Progenitor cell of endocrine pancreas (in vitro differentiated cells): ENCODE measurements at regions not wholly inside any gene's neighbourhood (a gene's known extent, or its start where the extent isn't known, plus 50 kb on each side); places are given as distances from the start of the nearest gene placed in this dataset.

ENCODE experiments used
- DNase-seq: peaks from one replicate; pipeline ENCODE4 v3.0.0; 2021; ENCODE audit warnings: low spot score; ENCODE audit not compliant: unreplicated experiment
- H3K27ac Mint-ChIP-seq: 2 replicates; pipeline ENCODE4 v1.8.0; 2021; ENCODE audit warnings: mild to moderate bottlenecking, moderate library complexity, mixed read lengths
- H3K27me3 Mint-ChIP-seq: 2 replicates; pipeline ENCODE4 v1.8.0; 2021; ENCODE audit warnings: mixed read lengths
- H3K36me3 Mint-ChIP-seq: 2 replicates; pipeline ENCODE4 v1.8.0; 2022; ENCODE audit warnings: mixed read lengths; ENCODE audit not compliant: insufficient read depth
- H3K4me1 Mint-ChIP-seq: 2 replicates; pipeline ENCODE4 v1.8.0; 2021; ENCODE audit warnings: low read depth, mixed read lengths
- H3K4me3 Mint-ChIP-seq: 2 replicates; pipeline ENCODE4 v1.8.0; 2021; ENCODE audit warnings: low read depth, mild to moderate bottlenecking, moderate library complexity, mixed read lengths
- H3K9me3 Mint-ChIP-seq: 2 replicates; pipeline ENCODE4 v1.8.0; 2021; ENCODE audit warnings: low read depth, mixed read lengths
- CTCF ChIP-seq: fragments of 200-600 bp; sonication (generic); IDR thresholded peaks from one replicate; pipeline ENCODE4 v1.5.0; 2021; ENCODE audit warnings: antibody characterized with exemption, mild to moderate bottlenecking; ENCODE audit not compliant: unreplicated experiment

GRCh38 chr4:161148051-161148450 lies 1015.7 kb downstream of the FSTL5 start:
- Mint-ChIP-seq H3K4me1 (no peaks in the 10 kb centered on the region), H3K4me3 (no peak overlapping the region), H3K27me3 (no peaks in the 10 kb centered on the region), H3K9me3 (peaks cover 11% of the 10 kb centered on the region), H3K27ac (no peak overlapping the region), H3K36me3 (no peaks in the 10 kb centered on the region)
- TF ChIP-seq CTCF = no peak
- no peak for DNase-seq

GRCh38 chr4:161143375-161143774 lies 1020.4 kb downstream of the FSTL5 start:
- Mint-ChIP-seq H3K36me3 (peaks cover 4% of the 10 kb centered on the region), H3K27me3 (no peaks in the 10 kb centered on the region), H3K27ac (no peak overlapping the region), H3K4me1 (no peaks in the 10 kb centered on the region), H3K9me3 (peaks cover 26% of the 10 kb centered on the region), H3K4me3 (no peak overlapping the region)
- no peak for DNase-seq
- no peak for TF ChIP-seq CTCF

- no peak for DNase-seq
- Mint-ChIP-seq H3K9me3 (peaks cover 12% of the 10 kb centered on the region), H3K4me1 (peaks cover 22% of the 10 kb centered on the region), H3K27me3 (no peaks in the 10 kb centered on the region), H3K27ac (no peak overlapping the region), H3K4me3 (no peak overlapping the region), H3K36me3 (peaks cover 2% of the 10 kb centered on the region)
- TF ChIP-seq CTCF = no peak
Measured at GRCh38 chr4:161134795-161135194, 1029.0 kb downstream of the FSTL5 start.

DNA sequence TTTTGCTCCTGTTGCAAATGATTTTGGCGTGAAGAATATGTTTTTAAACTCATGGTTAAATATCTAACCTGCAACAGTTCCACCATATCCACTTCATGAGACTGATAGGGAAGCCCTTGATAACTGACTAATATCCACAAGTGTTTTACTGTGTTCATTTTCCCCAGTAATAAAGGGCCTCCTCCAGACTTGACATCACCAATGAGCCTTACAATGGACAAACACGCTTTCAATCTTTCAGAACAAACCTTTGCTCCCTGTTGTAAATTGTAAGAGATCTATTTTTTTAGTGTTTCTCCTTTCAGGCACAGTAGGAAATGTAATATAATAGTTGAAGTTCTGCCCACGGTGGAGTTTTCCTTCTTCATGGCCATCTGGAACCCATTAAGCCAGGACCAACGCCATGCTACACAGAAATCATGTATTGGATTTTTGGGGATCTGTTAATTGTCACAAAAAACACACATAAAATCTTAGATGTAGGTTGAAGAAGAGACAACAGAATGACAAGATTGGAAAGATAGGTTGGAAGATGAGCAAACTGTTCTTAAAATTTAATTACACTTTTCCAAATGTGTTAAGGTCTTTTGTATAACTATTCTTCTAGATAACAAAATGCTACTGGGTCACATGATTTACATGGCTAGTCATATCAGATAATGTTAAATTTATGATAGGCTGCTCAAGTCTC lies 1030.1 kb downstream of the FSTL5 start:
- H3K4me3 Mint-ChIP-seq = no peak overlapping the region
- no peak overlapping the region for H3K27ac Mint-ChIP-seq
- no peak for DNase-seq
- peaks cover 2% of the 10 kb centered on the region for H3K36me3 Mint-ChIP-seq
- no peak for TF ChIP-seq CTCF
- H3K9me3 Mint-ChIP-seq = peaks cover 12% of the 10 kb centered on the region
- no peaks in the 10 kb centered on the region for H3K27me3 Mint-ChIP-seq
- peaks cover 22% of the 10 kb centered on the region for H3K4me1 Mint-ChIP-seq

DNA sequence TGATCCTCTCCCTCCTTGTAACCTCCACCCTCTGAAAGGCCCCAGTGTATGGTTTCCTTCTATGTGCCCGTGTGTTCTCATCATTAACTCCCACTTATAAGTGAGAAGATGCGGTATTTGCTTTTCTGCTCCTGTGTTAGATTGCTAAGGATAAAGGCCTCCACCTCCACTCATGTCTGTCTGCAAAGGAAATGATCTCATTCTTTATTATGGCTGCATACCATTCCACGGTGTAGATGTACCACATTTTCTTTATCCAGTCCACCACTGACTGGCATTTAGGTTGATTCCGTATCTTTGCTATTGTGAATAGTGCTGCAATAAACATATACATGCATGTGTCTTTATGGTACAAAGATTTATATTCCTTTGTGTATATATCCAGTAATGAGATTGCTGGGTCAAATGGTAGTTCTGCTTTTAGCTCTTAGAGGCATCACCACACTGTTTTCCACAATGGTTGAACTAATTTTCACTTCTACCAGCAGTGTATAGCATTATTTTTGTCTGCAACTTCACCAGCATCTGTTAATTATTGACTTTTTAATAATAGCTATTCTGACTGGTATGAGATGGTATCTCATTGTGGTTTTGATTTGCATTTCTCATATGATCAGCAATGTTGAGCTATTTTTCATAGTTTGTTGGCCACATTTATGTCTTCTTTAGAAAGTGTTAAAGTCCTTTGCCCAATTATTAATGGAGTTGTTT lies 1030.9 kb downstream of the FSTL5 start:
- peaks cover 7% of the 10 kb centered on the region for H3K9me3 Mint-ChIP-seq
- no peak for DNase-seq
- H3K36me3 Mint-ChIP-seq = no peaks in the 10 kb centered on the region
- no peaks in the 10 kb centered on the region for H3K27me3 Mint-ChIP-seq
- no peak overlapping the region for H3K27ac Mint-ChIP-seq
- H3K4me1 Mint-ChIP-seq = peaks cover 22% of the 10 kb centered on the region
- H3K4me3 Mint-ChIP-seq = no peak overlapping the region
- TF ChIP-seq CTCF = no peak
